ENCODE measurements at regions not wholly inside any gene's neighbourhood (a gene's known extent, or its start where the extent isn't known, plus 50 kb on each side); places are given as distances from the start of the nearest gene placed in this dataset.

DNA sequence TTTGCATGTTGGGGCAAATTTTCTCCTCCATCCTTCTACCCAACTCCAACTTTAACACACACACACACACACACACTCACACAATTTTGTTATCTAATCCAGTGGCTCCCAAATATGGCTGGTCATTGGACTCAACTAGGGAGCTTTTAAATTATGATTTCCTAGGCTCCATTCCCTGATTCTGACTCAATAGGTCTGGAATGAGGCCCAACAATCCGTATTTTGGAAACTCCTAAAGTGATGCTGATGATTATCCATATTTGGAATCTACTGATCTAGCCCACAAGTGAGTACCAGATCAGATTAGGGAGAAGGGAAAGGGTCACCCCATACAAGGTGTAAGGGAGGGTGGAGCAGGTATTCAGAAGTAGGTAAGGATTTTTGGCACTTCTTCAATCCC is 309.7 kb downstream of the TLE1 start:
- DNase-seq (ENCODE audit: low read depth, low spot score), result no peak
- no peaks in the 10 kb centered on the region for H3K79me2 ChIP-seq (ENCODE audit: control insufficient read depth, insufficient read depth, low read length)
- H4K20me1 ChIP-seq (replicated peaks; ENCODE audit: control insufficient read depth, extremely low read depth, insufficient read depth, low read length), result no peaks in the 10 kb centered on the region
- ChIA-PET POLR2A (no interaction called here), CTCF (no interaction called here)
- H3K9me1 ChIP-seq (replicated peaks; ENCODE audit: control insufficient read depth, extremely low read depth, insufficient read depth, low read length), result no peaks in the 10 kb centered on the region
- no peaks in the 10 kb centered on the region for H3K27me3 ChIP-seq (ENCODE audit: control insufficient read depth in 2 of 2, insufficient read depth in 2 of 2, low read length in 2 of 2)
- no peak overlapping the region for H2AFZ ChIP-seq (ENCODE audit: low read depth, low read length)
- H3K9ac ChIP-seq (replicated peaks; ENCODE audit: extremely low read depth, insufficient read depth, low read length), result no peak overlapping the region
- no TSS peak for BruUV-seq (replicated peaks)
- no peak overlapping the region for H3K4me2 ChIP-seq (ENCODE audit: insufficient read depth, low read length)
- TF ChIP-seq JUN (IDR thresholded peaks at IDR 0.05; ENCODE audit: borderline replicate concordance, insufficient read depth, insufficient read length, low read depth) (no peak), POLR2AphosphoS5 (IDR thresholded peaks at IDR 0.05; ENCODE audit: insufficient read depth, low read depth, low read length) (no peak)
- TF ChIP-seq, protein P1, sequence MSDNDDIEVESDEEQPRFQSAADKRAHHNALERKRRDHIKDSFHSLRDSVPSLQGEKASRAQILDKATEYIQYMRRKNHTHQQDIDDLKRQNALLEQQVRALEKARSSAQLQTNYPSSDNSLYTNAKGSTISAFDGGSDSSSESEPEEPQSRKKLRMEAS (IDR thresholded peaks at IDR 0.05; ENCODE audit: insufficient read depth, insufficient read length), result no peak
- peaks cover 12% of the 10 kb centered on the region for H3K4me1 ChIP-seq (ENCODE audit: control insufficient read depth, extremely low read depth, insufficient read depth, low read length)
- H3K36me3 ChIP-seq (ENCODE audit: control insufficient read depth in 2 of 2, extremely low read depth in 1 of 2, insufficient read depth in 2 of 2, low read length in 2 of 2), result no peaks in the 10 kb centered on the region
- H3K27ac ChIP-seq (ENCODE audit: insufficient read depth, low read depth, low read length), result no peak overlapping the region
- no peak for FAIRE-seq
- H3K9me3 ChIP-seq (replicated peaks; ENCODE audit: control insufficient read depth, insufficient read depth, low read length), result no peaks in the 10 kb centered on the region
- dilution Hi-C loops (cut with MboI; ENCODE audit: extremely low pct_ligation_motif_present, low sequenced_read_pairs) (no loop called here), intact Hi-C loops (cut with micrococcal nuclease) (no loop called here)
- H3K4me3 ChIP-seq (replicated peaks in 1 of 3; ENCODE audit: insufficient read depth in 1 of 3, low read depth in 1 of 3, low read length in 3 of 3), result no peak overlapping the region

DNA sequence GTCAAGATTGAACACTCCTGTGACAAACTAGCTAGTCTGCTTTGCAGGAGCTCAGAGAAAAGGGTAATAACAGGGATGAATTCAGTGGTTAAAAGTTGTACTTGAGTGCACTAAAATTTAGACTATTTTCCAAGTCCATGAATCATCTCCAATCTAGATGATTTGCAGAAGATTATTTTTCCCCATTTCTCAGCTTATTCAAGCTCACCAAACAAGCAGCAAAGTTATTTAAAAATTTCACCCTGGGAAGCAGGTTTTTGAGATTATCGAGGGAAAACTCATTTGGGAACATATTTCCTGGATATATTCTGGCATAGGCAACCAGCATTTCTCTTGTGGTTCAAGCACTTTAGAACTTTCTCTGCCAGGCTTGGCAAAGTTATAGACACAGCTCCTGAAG is 311.4 kb downstream of the TLE1 start:
- no peaks in the 10 kb centered on the region for H3K9me1 ChIP-seq (replicated peaks; ENCODE audit: control insufficient read depth, extremely low read depth, insufficient read depth, low read length)
- H3K4me3 ChIP-seq (replicated peaks in 1 of 3; ENCODE audit: insufficient read depth in 1 of 3, low read depth in 1 of 3, low read length in 3 of 3), result no peak overlapping the region
- no peaks in the 10 kb centered on the region for H3K27me3 ChIP-seq (ENCODE audit: control insufficient read depth in 2 of 2, insufficient read depth in 2 of 2, low read length in 2 of 2)
- H3K36me3 ChIP-seq (ENCODE audit: control insufficient read depth in 2 of 2, extremely low read depth in 1 of 2, insufficient read depth in 2 of 2, low read length in 2 of 2), result no peaks in the 10 kb centered on the region
- H3K27ac ChIP-seq (ENCODE audit: insufficient read depth, low read depth, low read length), result no peak overlapping the region
- peaks cover 15% of the 10 kb centered on the region for H3K4me1 ChIP-seq (ENCODE audit: control insufficient read depth, extremely low read depth, insufficient read depth, low read length)
- no peaks in the 10 kb centered on the region for H3K9me3 ChIP-seq (replicated peaks; ENCODE audit: control insufficient read depth, insufficient read depth, low read length)
- dilution Hi-C loops (cut with MboI; ENCODE audit: extremely low pct_ligation_motif_present, low sequenced_read_pairs), result no loop called here
- ChIA-PET POLR2A (no interaction called here), CTCF (interaction anchor here (1.1 to 1.3 kb wide), 2 partner anchors 19 to 309 kb away, joined by 3 read pairs; no protein-coding TSS in a partner anchor)
- no peak overlapping the region for H3K4me2 ChIP-seq (ENCODE audit: insufficient read depth, low read length)
- no peaks in the 10 kb centered on the region for H4K20me1 ChIP-seq (replicated peaks; ENCODE audit: control insufficient read depth, extremely low read depth, insufficient read depth, low read length)
- no TSS peak for BruUV-seq (replicated peaks)
- no peak for DNase-seq (ENCODE audit: low read depth, low spot score)
- no peak overlapping the region for H3K9ac ChIP-seq (replicated peaks; ENCODE audit: extremely low read depth, insufficient read depth, low read length)
- no peaks in the 10 kb centered on the region for H3K79me2 ChIP-seq (ENCODE audit: control insufficient read depth, insufficient read depth, low read length)
- no peak for FAIRE-seq
- no peak overlapping the region for H2AFZ ChIP-seq (ENCODE audit: low read depth, low read length)
- no peak for TF ChIP-seq EZH2 (IDR thresholded peaks at IDR 0.05; ENCODE audit: borderline replicate concordance, low read depth, low read length, severe bottlenecking)
- TF ChIP-seq POLR2AphosphoS5 (IDR thresholded peaks at IDR 0.05; ENCODE audit: insufficient read depth, low read depth, low read length), result no peak
- no peak for TF ChIP-seq JUN (IDR thresholded peaks at IDR 0.05; ENCODE audit: borderline replicate concordance, insufficient read depth, insufficient read length, low read depth)
- TF ChIP-seq GATA2 (IDR thresholded peaks at IDR 0.05; ENCODE audit: insufficient read depth, insufficient read length, low read depth, low read length), result no peak
- TF ChIP-seq FOS (IDR thresholded peaks at IDR 0.05; ENCODE audit: borderline replicate concordance, insufficient read depth, low read length), result no peak
- no peak for TF ChIP-seq CTCF (IDR thresholded peaks at IDR 0.05; ENCODE audit: extremely low read depth in 1 of 2, insufficient read depth in 1 of 2, low read depth in 1 of 2, low read length in 2 of 2)
- intact Hi-C loops (cut with micrococcal nuclease), result no loop called here
